ENCODE measurements at regions not wholly inside any gene's neighbourhood (a gene's known extent, or its start where the extent isn't known, plus 50 kb on each side); places are given as distances from the start of the nearest gene placed in this dataset.

DNA sequence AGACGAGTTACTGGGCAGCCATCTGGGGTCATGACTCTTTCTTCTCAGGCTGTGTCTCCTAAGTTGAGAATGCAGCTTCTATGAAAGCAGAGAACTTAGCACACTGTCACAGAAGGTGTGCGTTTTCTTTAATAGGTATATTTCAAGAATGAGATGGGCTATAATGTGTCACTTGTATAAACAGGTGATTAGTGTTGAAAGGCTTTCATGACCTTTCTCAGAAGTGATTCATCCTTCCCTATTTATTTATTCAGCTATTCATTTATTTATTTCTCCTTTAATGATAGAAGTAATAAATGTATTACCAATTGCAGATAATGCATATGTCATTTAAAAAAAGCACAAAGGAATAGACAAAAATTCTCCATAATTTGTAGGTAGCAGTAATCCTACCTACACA lies 157.2 kb upstream of the COL21A1 start:
- H3K4me3 ChIP-seq (replicated peaks in 1 of 2; ENCODE audit: low read depth in 1 of 2, low read length in 2 of 2): no peak overlapping the region
- H3K4me1 ChIP-seq (ENCODE audit: control insufficient read depth in 1 of 2, insufficient read depth in 2 of 2, low read length in 2 of 2): no peaks in the 10 kb centered on the region
- H3K9ac ChIP-seq (ENCODE audit: low read length): no peak overlapping the region
- H3K9me3 ChIP-seq (ENCODE audit: control insufficient read depth in 1 of 2, insufficient read depth in 1 of 2, low read depth in 1 of 2, low read length in 2 of 2): 0 out of 4 replicates have a peak, but pooled peaks cover 0 to 3% of the 10 kb centered on the region in 2 experiments
- no peak overlapping the region for H3K27ac ChIP-seq (ENCODE audit: low read depth, low read length)
- no peak for ATAC-seq
- BruUV-seq (replicated peaks): no TSS peak
- CTCF ChIA-PET: no interaction called here
- no peak overlapping the region for H3K4me2 ChIP-seq (ENCODE audit: low read length)
- H3K79me2 ChIP-seq (ENCODE audit: insufficient read depth, low read length): no peaks in the 10 kb centered on the region
- POLR2A ChIA-PET: no interaction called here
- no peaks in the 10 kb centered on the region for H3K36me3 ChIP-seq (ENCODE audit: control insufficient read depth in 1 of 2, insufficient read depth in 2 of 2, low read length in 2 of 2)
- H3K9me2 ChIP-seq (ENCODE audit: insufficient read depth): no peaks in the 10 kb centered on the region
- H3K27me3 ChIP-seq (ENCODE audit: insufficient read depth, low read length): no peaks in the 10 kb centered on the region
- intact Hi-C loops (cut with micrococcal nuclease): no loop called here
- H2AFZ ChIP-seq (ENCODE audit: low read depth, low read length, poor library complexity, severe bottlenecking): no peak overlapping the region
- no peaks in the 10 kb centered on the region for H4K20me1 ChIP-seq (ENCODE audit: insufficient read depth)
- DNase-seq (ENCODE audit: low read depth, low spot score): no peak
- TF ChIP-seq POLR2AphosphoS5 (IDR thresholded peaks at IDR 0.05; ENCODE audit: low read depth, low read length) (no peak), TCF7L2 (IDR thresholded peaks at IDR 0.05; ENCODE audit: borderline replicate concordance, extremely low read depth, insufficient read depth, insufficient read length) (no peak), YY1 (IDR thresholded peaks at IDR 0.05; ENCODE audit: extremely low read depth, insufficient replicate concordance, low read depth, low read length) (no peak)
- RAD21 ChIA-PET (ENCODE audit: low non-redundant PET in 1 of 2, low total read pairs in 2 of 2, uncharacterized antibody in 2 of 2, unreplicated experiment in 2 of 2): no interaction called here

DNA sequence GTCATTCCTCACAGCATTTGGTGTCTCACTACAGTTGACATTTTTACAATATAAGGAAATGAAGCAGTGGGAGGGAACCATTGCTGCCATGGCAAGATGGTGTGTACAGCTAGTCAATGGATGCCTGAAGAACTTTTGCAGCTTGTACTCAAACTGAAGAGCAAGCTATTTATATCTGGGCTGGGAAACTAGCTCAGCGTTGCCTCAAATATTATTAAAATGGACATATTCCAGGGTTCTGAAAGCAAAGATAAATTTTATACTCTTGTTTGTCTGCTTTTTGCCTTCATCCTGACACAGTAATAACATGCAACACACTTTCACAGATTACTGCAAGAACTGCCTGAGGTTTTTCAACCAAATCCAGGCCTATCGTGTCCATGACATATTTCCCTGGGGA lies 156.4 kb upstream of the COL21A1 start:
- BruUV-seq (replicated peaks): no TSS peak
- no peaks in the 10 kb centered on the region for H3K4me1 ChIP-seq (ENCODE audit: control insufficient read depth in 1 of 2, insufficient read depth in 2 of 2, low read length in 2 of 2)
- intact Hi-C loops (cut with micrococcal nuclease): no loop called here
- ATAC-seq (no peak), DNase-seq (ENCODE audit: low read depth, low spot score) (no peak)
- H3K4me2 ChIP-seq (ENCODE audit: low read length): no peak overlapping the region
- H3K9me3 ChIP-seq (ENCODE audit: control insufficient read depth in 1 of 2, insufficient read depth in 1 of 2, low read depth in 1 of 2, low read length in 2 of 2): 0 out of 4 replicates have a peak, but pooled peaks cover 0 to 3% of the 10 kb centered on the region in 2 experiments
- H3K36me3 ChIP-seq (ENCODE audit: control insufficient read depth in 1 of 2, insufficient read depth in 2 of 2, low read length in 2 of 2): no peaks in the 10 kb centered on the region
- RAD21 ChIA-PET (ENCODE audit: low non-redundant PET in 1 of 2, low total read pairs in 2 of 2, uncharacterized antibody in 2 of 2, unreplicated experiment in 2 of 2): no interaction called here
- TF ChIP-seq, protein P1, sequence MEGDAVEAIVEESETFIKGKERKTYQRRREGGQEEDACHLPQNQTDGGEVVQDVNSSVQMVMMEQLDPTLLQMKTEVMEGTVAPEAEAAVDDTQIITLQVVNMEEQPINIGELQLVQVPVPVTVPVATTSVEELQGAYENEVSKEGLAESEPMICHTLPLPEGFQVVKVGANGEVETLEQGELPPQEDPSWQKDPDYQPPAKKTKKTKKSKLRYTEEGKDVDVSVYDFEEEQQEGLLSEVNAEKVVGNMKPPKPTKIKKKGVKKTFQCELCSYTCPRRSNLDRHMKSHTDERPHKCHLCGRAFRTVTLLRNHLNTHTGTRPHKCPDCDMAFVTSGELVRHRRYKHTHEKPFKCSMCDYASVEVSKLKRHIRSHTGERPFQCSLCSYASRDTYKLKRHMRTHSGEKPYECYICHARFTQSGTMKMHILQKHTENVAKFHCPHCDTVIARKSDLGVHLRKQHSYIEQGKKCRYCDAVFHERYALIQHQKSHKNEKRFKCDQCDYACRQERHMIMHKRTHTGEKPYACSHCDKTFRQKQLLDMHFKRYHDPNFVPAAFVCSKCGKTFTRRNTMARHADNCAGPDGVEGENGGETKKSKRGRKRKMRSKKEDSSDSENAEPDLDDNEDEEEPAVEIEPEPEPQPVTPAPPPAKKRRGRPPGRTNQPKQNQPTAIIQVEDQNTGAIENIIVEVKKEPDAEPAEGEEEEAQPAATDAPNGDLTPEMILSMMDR (IDR thresholded peaks at IDR 0.05 in 2 of 3, conservative IDR thresholded peaks at IDR 0.05 in 1 of 3; ENCODE audit: borderline replicate concordance in 1 of 3, insufficient read depth in 1 of 3, low read depth in 2 of 3, low read length in 2 of 3): no peak
- TF ChIP-seq CEBPB (IDR thresholded peaks at IDR 0.05; ENCODE audit: low read depth): no peak
- TF ChIP-seq, protein P2, sequence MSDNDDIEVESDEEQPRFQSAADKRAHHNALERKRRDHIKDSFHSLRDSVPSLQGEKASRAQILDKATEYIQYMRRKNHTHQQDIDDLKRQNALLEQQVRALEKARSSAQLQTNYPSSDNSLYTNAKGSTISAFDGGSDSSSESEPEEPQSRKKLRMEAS (IDR thresholded peaks at IDR 0.05): no peak
- no peak for TF ChIP-seq ZFX (IDR thresholded peaks at IDR 0.05)
- no peak for TF ChIP-seq SP1 (IDR thresholded peaks at IDR 0.05; ENCODE audit: low read depth)
- TF ChIP-seq SRF (IDR thresholded peaks at IDR 0.05; ENCODE audit: low read depth): no peak
- TF ChIP-seq, protein P3, sequence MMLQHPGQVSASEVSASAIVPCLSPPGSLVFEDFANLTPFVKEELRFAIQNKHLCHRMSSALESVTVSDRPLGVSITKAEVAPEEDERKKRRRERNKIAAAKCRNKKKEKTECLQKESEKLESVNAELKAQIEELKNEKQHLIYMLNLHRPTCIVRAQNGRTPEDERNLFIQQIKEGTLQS (IDR thresholded peaks at IDR 0.05): no peak
- TF ChIP-seq ZNF274 (IDR thresholded peaks at IDR 0.05; ENCODE audit: low read depth, low read length): no peak
- TF ChIP-seq CBX3 (IDR thresholded peaks at IDR 0.05; ENCODE audit: low read depth): no peak
- TF ChIP-seq POLR2AphosphoS5 (IDR thresholded peaks at IDR 0.05; ENCODE audit: low read depth, low read length): no peak
- TF ChIP-seq RAD21 (IDR thresholded peaks at IDR 0.05; ENCODE audit: low read depth): no peak
- no peak for TF ChIP-seq EZH2 (IDR thresholded peaks at IDR 0.05)
- TF ChIP-seq, protein P4, sequence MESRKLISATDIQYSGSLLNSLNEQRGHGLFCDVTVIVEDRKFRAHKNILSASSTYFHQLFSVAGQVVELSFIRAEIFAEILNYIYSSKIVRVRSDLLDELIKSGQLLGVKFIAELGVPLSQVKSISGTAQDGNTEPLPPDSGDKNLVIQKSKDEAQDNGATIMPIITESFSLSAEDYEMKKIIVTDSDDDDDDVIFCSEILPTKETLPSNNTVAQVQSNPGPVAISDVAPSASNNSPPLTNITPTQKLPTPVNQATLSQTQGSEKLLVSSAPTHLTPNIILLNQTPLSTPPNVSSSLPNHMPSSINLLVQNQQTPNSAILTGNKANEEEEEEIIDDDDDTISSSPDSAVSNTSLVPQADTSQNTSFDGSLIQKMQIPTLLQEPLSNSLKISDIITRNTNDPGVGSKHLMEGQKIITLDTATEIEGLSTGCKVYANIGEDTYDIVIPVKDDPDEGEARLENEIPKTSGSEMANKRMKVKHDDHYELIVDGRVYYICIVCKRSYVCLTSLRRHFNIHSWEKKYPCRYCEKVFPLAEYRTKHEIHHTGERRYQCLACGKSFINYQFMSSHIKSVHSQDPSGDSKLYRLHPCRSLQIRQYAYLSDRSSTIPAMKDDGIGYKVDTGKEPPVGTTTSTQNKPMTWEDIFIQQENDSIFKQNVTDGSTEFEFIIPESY (IDR thresholded peaks at IDR 0.05; ENCODE audit: extremely low read depth, insufficient replicate concordance, low read length): no peak
- TF ChIP-seq JUND (IDR thresholded peaks at IDR 0.05): no peak
- no peak for TF ChIP-seq EGR1 (IDR thresholded peaks at IDR 0.05; ENCODE audit: low read depth)
- no peak for TF ChIP-seq TCF7L2 (IDR thresholded peaks at IDR 0.05; ENCODE audit: borderline replicate concordance, extremely low read depth, insufficient read depth, insufficient read length)
- H3K79me2 ChIP-seq (ENCODE audit: insufficient read depth, low read length): no peaks in the 10 kb centered on the region
- no peak overlapping the region for H2AFZ ChIP-seq (ENCODE audit: low read depth, low read length, poor library complexity, severe bottlenecking)
- no peak overlapping the region for H3K4me3 ChIP-seq (replicated peaks in 1 of 2; ENCODE audit: low read depth in 1 of 2, low read length in 2 of 2)
- H3K9ac ChIP-seq (ENCODE audit: low read length): no peak overlapping the region
- H3K9me2 ChIP-seq (ENCODE audit: insufficient read depth): no peaks in the 10 kb centered on the region
- CTCF ChIA-PET: no interaction called here
- H3K27me3 ChIP-seq (ENCODE audit: insufficient read depth, low read length): no peaks in the 10 kb centered on the region
- no peak overlapping the region for H3K27ac ChIP-seq (ENCODE audit: low read depth, low read length)
- POLR2A ChIA-PET: no interaction called here
- H4K20me1 ChIP-seq (ENCODE audit: insufficient read depth): no peaks in the 10 kb centered on the region

Measured in HCT116 (cell line).